H9 (cell line): ENCODE measurements at regions not wholly inside any gene's neighbourhood (a gene's known extent, or its start where the extent isn't known, plus 50 kb on each side); places are given as distances from the start of the nearest gene placed in this dataset.

Experiments
- DNase-seq: peaks from one replicate; pipeline ENCODE4 v3.0.0-alpha.2; 2017
- H2AFZ ChIP-seq: one replicate; pipeline ENCODE4 v1.6.1; 2013; ENCODE audit warnings: mild to moderate bottlenecking, low read length, control low read depth, moderate library complexity
- H2AK5ac ChIP-seq: 2 replicates; pipeline ENCODE4 v1.6.1; 2013; ENCODE audit warnings: low read length, control low read depth, mixed read lengths; ENCODE audit not compliant: insufficient read length
- H2BK120ac ChIP-seq: one replicate; pipeline ENCODE4 v1.6.1; 2013; ENCODE audit warnings: low read depth, mild to moderate bottlenecking, low read length, control low read depth, inconsistent platforms; ENCODE audit not compliant: poor library complexity, severe bottlenecking
- H2BK12ac ChIP-seq: 2 replicates; pipeline ENCODE4 v1.6.1; 2013; ENCODE audit warnings: low read length, control low read depth, mixed read lengths, low read depth; ENCODE audit not compliant: insufficient read length
- H2BK15ac ChIP-seq: 2 replicates; pipeline ENCODE4 v1.6.1; 2013; ENCODE audit warnings: low read depth, low read length, control low read depth
- H2BK20ac ChIP-seq: one replicate; pipeline ENCODE4 v1.6.1; 2013; ENCODE audit warnings: low read depth, mild to moderate bottlenecking, low read length, control low read depth, inconsistent platforms; ENCODE audit not compliant: poor library complexity, severe bottlenecking
- H2BK5ac ChIP-seq: 2 replicates; pipeline ENCODE4 v1.6.1; 2013; ENCODE audit warnings: low read length, control low read depth, mixed read lengths; ENCODE audit not compliant: insufficient read length
- H3K14ac ChIP-seq: 2 replicates; pipeline ENCODE4 v1.6.1; 2013; ENCODE audit warnings: low read length, control low read depth; ENCODE audit not compliant: insufficient read depth
- H3K18ac ChIP-seq: 2 replicates; pipeline ENCODE4 v1.6.1; 2013; ENCODE audit warnings: low read depth, mild to moderate bottlenecking, mixed read lengths, low read length, control low read depth; ENCODE audit not compliant: insufficient read length
- H3K23ac ChIP-seq: 2 replicates; pipeline ENCODE4 v1.6.1; 2013; ENCODE audit warnings: low read length, control low read depth, mixed read lengths, low read depth; ENCODE audit not compliant: insufficient read length
- H3K23me2 ChIP-seq: 2 replicates; pipeline ENCODE4 v1.6.1; 2013; ENCODE audit warnings: low read depth, mild to moderate bottlenecking, mixed read lengths, low read length, control low read depth; ENCODE audit not compliant: insufficient read length, poor library complexity, severe bottlenecking
- H3K27ac ChIP-seq: 2 replicates; pipeline ENCODE4 v1.5.1; 2013; ENCODE audit warnings: low read length, control low read depth, mixed read lengths, low read depth; ENCODE audit not compliant: insufficient read length
- H3K27me3 ChIP-seq: 2 replicates; pipeline ENCODE4 v1.6.1; 2013; ENCODE audit warnings: low read length, control low read depth, inconsistent platforms; ENCODE audit not compliant: insufficient read depth
- H3K4ac ChIP-seq: 2 replicates; pipeline ENCODE4 v1.6.1; 2013; ENCODE audit warnings: low read depth, mild to moderate bottlenecking, control low read depth, inconsistent platforms, low read length, moderate library complexity
- H3K4me1 ChIP-seq: 2 replicates; pipeline ENCODE4 v1.6.1; 2013; ENCODE audit warnings: low read length, control low read depth, inconsistent platforms; ENCODE audit not compliant: insufficient read depth
- H3K4me2 ChIP-seq: 2 replicates; pipeline ENCODE4 v1.6.1; 2013; ENCODE audit warnings: low read length, control low read depth, mixed read lengths; ENCODE audit not compliant: insufficient read length, insufficient read depth
- H3K56ac ChIP-seq: 2 replicates; pipeline ENCODE4 v1.6.1; 2013; ENCODE audit warnings: low read depth, mild to moderate bottlenecking, mixed read lengths, low read length, control low read depth; ENCODE audit not compliant: insufficient read length
- H3K79me1 ChIP-seq: 2 replicates; pipeline ENCODE4 v1.6.1; 2013; ENCODE audit warnings: low read depth, mild to moderate bottlenecking, moderate library complexity, low read length, control low read depth, inconsistent platforms; ENCODE audit not compliant: insufficient read depth, poor library complexity, severe bottlenecking
- H3K79me2 ChIP-seq: 2 replicates; pipeline ENCODE4 v1.6.1; 2013; ENCODE audit warnings: low read length, control low read depth, inconsistent platforms; ENCODE audit not compliant: insufficient read depth
- H3K9ac ChIP-seq: 2 replicates; pipeline ENCODE4 v1.6.1; 2013; ENCODE audit warnings: low read length, control low read depth, mixed read lengths; ENCODE audit not compliant: insufficient read length; ENCODE audit errors: extremely low read depth
- H3K9me3 ChIP-seq: one replicate; pipeline ENCODE4 v1.6.1; 2013; ENCODE audit warnings: low read depth, low read length, inconsistent platforms; ENCODE audit not compliant: control insufficient read depth
- H3T11ph ChIP-seq: one replicate; pipeline ENCODE4 v1.6.1; 2013; ENCODE audit warnings: mild to moderate bottlenecking, low read length, control low read depth, inconsistent platforms
- H4K20me1 ChIP-seq: one replicate; pipeline ENCODE4 v1.6.1; 2013; ENCODE audit not compliant: control insufficient read depth, insufficient read length, insufficient read depth
- H4K5ac ChIP-seq: 2 replicates; pipeline ENCODE4 v1.6.1; 2013; ENCODE audit warnings: low read depth, mild to moderate bottlenecking, mixed read lengths, low read length, control low read depth; ENCODE audit not compliant: insufficient read length
- H4K8ac ChIP-seq: replicated peaks from 2 replicates; pipeline ENCODE4 v1.6.1; 2013; ENCODE audit warnings: low read length, control low read depth, mixed read lengths, low read depth; ENCODE audit not compliant: insufficient read length
- H4K91ac ChIP-seq: 2 replicates; pipeline ENCODE4 v1.6.1; 2013; ENCODE audit warnings: low read depth, mild to moderate bottlenecking, moderate library complexity, mixed read lengths, low read length, control low read depth; ENCODE audit not compliant: insufficient read length
- H3K27ac Mint-ChIP-seq, 3 experiments: 2 replicates in 2 of 3; 3 replicates in 1 of 3; pipeline ENCODE4 v1.8.0; 2020 to 2021; ENCODE audit warnings: mixed read lengths in 3 of 3, mild to moderate bottlenecking in 1 of 3, moderate library complexity in 1 of 3
- H3K27me3 Mint-ChIP-seq: 2 replicates; pipeline ENCODE4 v1.8.0; 2021; ENCODE audit warnings: low read depth, mild to moderate bottlenecking, moderate library complexity, mixed read lengths
- H3K36me3 Mint-ChIP-seq, 3 experiments: 2 replicates in 2 of 3; 3 replicates in 1 of 3; pipeline ENCODE4 v1.8.0; 2020 to 2021; ENCODE audit warnings: low read depth in 3 of 3, mixed read lengths in 3 of 3; ENCODE audit not compliant: insufficient read depth in 1 of 3
- H3K4me1 Mint-ChIP-seq, 2 experiments: 2 replicates each; pipeline ENCODE4 v1.8.0; 2020; ENCODE audit warnings: mixed read lengths in 2 of 2
- H3K4me3 Mint-ChIP-seq, 2 experiments: 2 replicates in 1 of 2; 3 replicates in 1 of 2; pipeline ENCODE4 v1.8.0; 2020 to 2021; ENCODE audit warnings: mild to moderate bottlenecking in 2 of 2, mixed read lengths in 2 of 2, moderate library complexity in 1 of 2
- H3K9me3 Mint-ChIP-seq, 2 experiments: 2 replicates in 1 of 2; 3 replicates in 1 of 2; pipeline ENCODE4 v1.8.0; 2020; ENCODE audit warnings: mild to moderate bottlenecking in 2 of 2, mixed read lengths in 2 of 2, moderate library complexity in 1 of 2
- CTCF ChIP-seq: fragments of 200-600 bp; sonication (generic); conservative IDR thresholded peaks from 3 replicates; pipeline ENCODE4 v1.8.0; 2021; ENCODE audit warnings: antibody characterized with exemption, mild to moderate bottlenecking
- WGBS: extraction: QIAGEN DNeasy Blood & Tissue Kit; methylation state at CpG from one replicate; pipeline ENCODE4 v1.1.7; 2013; ENCODE audit warnings: missing lambda C conversion rate, low lambda C conversion rate, mixed read lengths; ENCODE audit not compliant: insufficient read length; ENCODE audit errors: extremely low coverage; 5-methylcytosine and 5-hydroxymethylcytosine counted together

- H2BK15ac ChIP-seq = no peak overlapping the region
- H3K36me3 Mint-ChIP-seq = peaks cover 0 to 10% (median 5%) of the 10 kb centered on the region in 3 experiments; a peak in 3 of 7 replicates
- no peaks in the 10 kb centered on the region for H3K27me3 Mint-ChIP-seq
- no peaks in the 10 kb centered on the region for H3K9me3 ChIP-seq
- no peak overlapping the region for H3K27ac ChIP-seq
- H4K91ac ChIP-seq = no peak overlapping the region
- no peak overlapping the region for H3K27ac Mint-ChIP-seq
- no peak for TF ChIP-seq CTCF
- no peak overlapping the region for H2AK5ac ChIP-seq
- H4K5ac ChIP-seq = no peak overlapping the region
- H2BK12ac ChIP-seq = no peak overlapping the region
- H3K4me1 ChIP-seq = no peaks in the 10 kb centered on the region
- no peaks in the 10 kb centered on the region for H3K79me2 ChIP-seq
- no peak overlapping the region for H3T11ph ChIP-seq
- H2BK20ac ChIP-seq = no peak overlapping the region
- H2AFZ ChIP-seq = no peak overlapping the region
- H3K23ac ChIP-seq = no peak overlapping the region
- no peak overlapping the region for H2BK120ac ChIP-seq
- WGBS = no CpG with 5 or more reads among the region's 1 CpG
- no peak for DNase-seq
- no peaks in the 10 kb centered on the region for H3K27me3 ChIP-seq
- no peak overlapping the region for H3K4me3 Mint-ChIP-seq
- H3K23me2 ChIP-seq = no peaks in the 10 kb centered on the region
- H3K9ac ChIP-seq = no peak overlapping the region
- no peaks in the 10 kb centered on the region for H3K79me1 ChIP-seq
- H2BK5ac ChIP-seq = no peak overlapping the region
- no peak overlapping the region for H3K56ac ChIP-seq
- H3K4me2 ChIP-seq = no peak overlapping the region
- no peaks in the 10 kb centered on the region for H4K20me1 ChIP-seq
- H4K8ac ChIP-seq = no peak overlapping the region
- H3K18ac ChIP-seq = no peak overlapping the region
- peaks cover 9 to 19% of the 10 kb centered on the region in 2 experiments for H3K4me1 Mint-ChIP-seq
- H3K14ac ChIP-seq = no peak overlapping the region
- peaks cover 17 to 21% of the 10 kb centered on the region in 2 experiments for H3K9me3 Mint-ChIP-seq
- no peak overlapping the region for H3K4ac ChIP-seq
Measured at GRCh38 chr1:168835176-168835575, 106.2 kb upstream of the DPT start.
